Panc1 (cell line): ENCODE measurements at regions not wholly inside any gene's neighbourhood (a gene's known extent, or its start where the extent isn't known, plus 50 kb on each side); places are given as distances from the start of the nearest gene placed in this dataset.

Experiments
- ATAC-seq: fragments of 200-7000 bp; cut with Tn5 transposase; 2 replicates; pipeline ENCODE4 v1.9.1; 2020; ENCODE audit warnings: mild to moderate bottlenecking, moderate library complexity
- BruUV-seq: library from RNA; stranded (reverse); fragments of 400-500 nt; replicated peaks from 2 replicates; lab custom pipeline; 2021; lab: Mats Ljungman, UMichigan
- CTCF ChIA-PET: fragments of 300-600 bp; sonication (Branson Sonifier 250); formaldehyde crosslinking; loops from one replicate; lab custom pipeline; 2022; ENCODE audit warnings: antibody characterized with exemption; lab: Charles Lee
- POLR2A ChIA-PET: fragments of 300-600 bp; sonication (Branson Sonifier 250); formaldehyde crosslinking; loops from one replicate; lab custom pipeline; 2022; ENCODE audit warnings: antibody characterized with exemption; lab: Charles Lee
- DNase-seq: peaks from one replicate; pipeline ENCODE4 v3.0.0-alpha.2; 2010; ENCODE audit warnings: low read depth, low spot score
- H3K27ac ChIP-seq: 2 replicates; pipeline ENCODE4 v1.5.1; 2011; ENCODE audit warnings: mild to moderate bottlenecking, low read length, inconsistent platforms
- H3K27me3 ChIP-seq: fragments of 200-500 bp; sonication (Bioruptor generic); 2 replicates; pipeline ENCODE4 v1.6.0; 2014; ENCODE audit warnings: low read length, inconsistent platforms; ENCODE audit not compliant: control insufficient read depth, insufficient read depth
- H3K36me3 ChIP-seq: fragments of 200-500 bp; sonication (Bioruptor generic); 2 replicates; pipeline ENCODE4 v1.5.1; 2014; ENCODE audit warnings: inconsistent platforms, mild to moderate bottlenecking, low read length, moderate library complexity; ENCODE audit not compliant: control insufficient read depth, insufficient read depth
- H3K4me1 ChIP-seq: 2 replicates; pipeline ENCODE4 v1.5.1; 2011; ENCODE audit warnings: inconsistent platforms, mild to moderate bottlenecking, low read length, moderate library complexity; ENCODE audit not compliant: control insufficient read depth, insufficient read depth
- H3K4me3 ChIP-seq, 2 experiments: 2 replicates each; pipeline ENCODE4 v1.5.1; 2011 to 2012; ENCODE audit warnings: low read depth in 2 of 2, low read length in 2 of 2, mild to moderate bottlenecking in 2 of 2, inconsistent platforms in 1 of 2, moderate library complexity in 1 of 2
- H3K9me3 ChIP-seq: fragments of 200-500 bp; sonication (Bioruptor generic); 2 replicates; pipeline ENCODE4 v1.5.1; 2014; ENCODE audit warnings: low read depth, mild to moderate bottlenecking, inconsistent platforms, low read length, moderate library complexity; ENCODE audit not compliant: control insufficient read depth, insufficient read depth
- CTCF ChIP-seq: fragments of 450-650 bp; IDR thresholded peaks from 2 replicates; pipeline ENCODE4 v1.5.1; 2017; ENCODE audit warnings: mild to moderate bottlenecking
- POLR2AphosphoS5 ChIP-seq: IDR thresholded peaks from 2 replicates; pipeline ENCODE4 v1.6.1; 2012; ENCODE audit warnings: mild to moderate bottlenecking, low read depth, low read length, moderate library complexity
- REST ChIP-seq, 2 experiments: IDR thresholded peaks; 2 replicates each; pipeline ENCODE4 v1.6.1; 2011 to 2012; ENCODE audit warnings: low read depth in 2 of 2, control low read depth in 1 of 2, low read length in 1 of 2, mild to moderate bottlenecking in 1 of 2, moderate library complexity in 1 of 2; ENCODE audit not compliant: insufficient read depth in 1 of 2
- SIN3A ChIP-seq: IDR thresholded peaks from 2 replicates; pipeline ENCODE4 v1.6.1; 2012; ENCODE audit warnings: low read depth, mild to moderate bottlenecking, low read length, moderate library complexity, borderline replicate concordance; ENCODE audit not compliant: insufficient read depth
- TCF7L2 ChIP-seq: IDR thresholded peaks from 2 replicates; pipeline ENCODE4 v1.6.1; 2011; ENCODE audit warnings: mild to moderate bottlenecking, low read depth, low read length, inconsistent platforms
- in situ Hi-C: cut with HindIII; loops from 2 replicates; pipeline ENCODE4 v1.10.0; 2016; ENCODE audit warnings: low sequenced_read_pairs, low pct_unique_long_range_greater_than_20kb
- intact Hi-C: fragments of 100-400 bp; cut with micrococcal nuclease; formaldehyde crosslinking; loops from one replicate; pipeline ENCODE4 v1.10.0; 2022; ENCODE audit not compliant: unreplicated experiment

GRCh38 chr4:152024881-152025280 is 264.1 kb upstream of the GATB start:
- Histone ChIP-seq H3K4me1 (no peaks in the 10 kb centered on the region), H3K27me3 (no peaks in the 10 kb centered on the region), H3K36me3 (no peaks in the 10 kb centered on the region), H3K4me3 (no peak overlapping the region), H3K27ac (no peak overlapping the region), H3K9me3 (no peaks in the 10 kb centered on the region)
- ATAC-seq (no peak), DNase-seq (no peak)
- in situ Hi-C loops (no loop called here), intact Hi-C loops (no loop called here)
- CTCF ChIA-PET: no interaction called here
- POLR2A ChIA-PET: no interaction called here
- TF ChIP-seq TCF7L2 (no peak), CTCF (no peak), REST (IDR thresholded peaks at IDR 0.05; ENCODE audit: insufficient read depth in 1 of 2, low read depth in 2 of 2, low read length in 1 of 2) (no peak), POLR2AphosphoS5 (no peak), SIN3A (no peak)
- BruUV-seq: no TSS peak

GRCh38 chr4:152023674-152024073 is 262.9 kb upstream of the GATB start:
- BruUV-seq: no TSS peak
- no peak for DNase-seq
- POLR2A ChIA-PET: no interaction called here
- intact Hi-C loops: no loop called here
- no peak for ATAC-seq
- TF ChIP-seq CTCF (no peak), SIN3A (no peak), TCF7L2 (no peak), REST (IDR thresholded peaks at IDR 0.05; ENCODE audit: insufficient read depth in 1 of 2, low read depth in 2 of 2, low read length in 1 of 2) (no peak), POLR2AphosphoS5 (no peak)
- Histone ChIP-seq H3K27ac (no peak overlapping the region), H3K4me3 (no peak overlapping the region), H3K27me3 (no peaks in the 10 kb centered on the region), H3K9me3 (no peaks in the 10 kb centered on the region), H3K4me1 (no peaks in the 10 kb centered on the region), H3K36me3 (no peaks in the 10 kb centered on the region)
- in situ Hi-C loops: no loop called here
- CTCF ChIA-PET: no interaction called here
